ENCODE measurements at regions not wholly inside any gene's neighbourhood (a gene's known extent, or its start where the extent isn't known, plus 50 kb on each side); places are given as distances from the start of the nearest gene placed in this dataset.

- TF ChIP-seq POU6F1 (CRISPR knock-in tag; IDR thresholded peaks at IDR 0.05; ENCODE audit: borderline replicate concordance, low read depth) (no peak), ZFP3 (CRISPR knock-in tag; IDR thresholded peaks at IDR 0.05) (no peak), ZFP30 (CRISPR knock-in tag; IDR thresholded peaks at IDR 0.05) (no peak), ESRRG (CRISPR knock-in tag; IDR thresholded peaks at IDR 0.05) (no peak), SNAI2 (CRISPR knock-in tag; IDR thresholded peaks at IDR 0.05) (no peak), CSDC2 (CRISPR knock-in tag; IDR thresholded peaks at IDR 0.05) (no peak), RARB (CRISPR knock-in tag; IDR thresholded peaks at IDR 0.05) (no peak), ZNF8 (CRISPR knock-in tag; IDR thresholded peaks at IDR 0.05) (no peak), ARNTL (CRISPR knock-in tag; IDR thresholded peaks at IDR 0.05; ENCODE audit: borderline replicate concordance, low read depth) (no peak), ZC3H10 (CRISPR knock-in tag; IDR thresholded peaks at IDR 0.05) (no peak), CREB5 (CRISPR knock-in tag; IDR thresholded peaks at IDR 0.05; ENCODE audit: low read depth) (no peak), GLIS3 (CRISPR knock-in tag; IDR thresholded peaks at IDR 0.05) (no peak)
- TF ChIP-seq, protein P1, sequence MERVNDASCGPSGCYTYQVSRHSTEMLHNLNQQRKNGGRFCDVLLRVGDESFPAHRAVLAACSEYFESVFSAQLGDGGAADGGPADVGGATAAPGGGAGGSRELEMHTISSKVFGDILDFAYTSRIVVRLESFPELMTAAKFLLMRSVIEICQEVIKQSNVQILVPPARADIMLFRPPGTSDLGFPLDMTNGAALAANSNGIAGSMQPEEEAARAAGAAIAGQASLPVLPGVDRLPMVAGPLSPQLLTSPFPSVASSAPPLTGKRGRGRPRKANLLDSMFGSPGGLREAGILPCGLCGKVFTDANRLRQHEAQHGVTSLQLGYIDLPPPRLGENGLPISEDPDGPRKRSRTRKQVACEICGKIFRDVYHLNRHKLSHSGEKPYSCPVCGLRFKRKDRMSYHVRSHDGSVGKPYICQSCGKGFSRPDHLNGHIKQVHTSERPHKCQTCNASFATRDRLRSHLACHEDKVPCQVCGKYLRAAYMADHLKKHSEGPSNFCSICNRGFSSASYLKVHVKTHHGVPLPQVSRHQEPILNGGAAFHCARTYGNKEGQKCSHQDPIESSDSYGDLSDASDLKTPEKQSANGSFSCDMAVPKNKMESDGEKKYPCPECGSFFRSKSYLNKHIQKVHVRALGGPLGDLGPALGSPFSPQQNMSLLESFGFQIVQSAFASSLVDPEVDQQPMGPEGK (CRISPR knock-in tag; IDR thresholded peaks at IDR 0.05; ENCODE audit: borderline replicate concordance) = no peak
Measured at GRCh38 chr7:73921623-73922528, 60.9 kb downstream of the TMEM270 start.

Measured in SK-N-SH treated with all-trans-retinoic acid at 6 μM for 48 hours (cell line).